GM12873 (cell line): ENCODE measurements at regions not wholly inside any gene's neighbourhood (a gene's known extent, or its start where the extent isn't known, plus 50 kb on each side); places are given as distances from the start of the nearest gene placed in this dataset.

Experiments
- CTCF ChIP-seq: IDR thresholded peaks from 2 replicates; pipeline ENCODE4 v1.5.1; 2012; ENCODE audit warnings: low read depth, mild to moderate bottlenecking, moderate library complexity, low read length, control low read depth; ENCODE audit not compliant: insufficient read depth; ENCODE audit errors: missing control alignments

DNA sequence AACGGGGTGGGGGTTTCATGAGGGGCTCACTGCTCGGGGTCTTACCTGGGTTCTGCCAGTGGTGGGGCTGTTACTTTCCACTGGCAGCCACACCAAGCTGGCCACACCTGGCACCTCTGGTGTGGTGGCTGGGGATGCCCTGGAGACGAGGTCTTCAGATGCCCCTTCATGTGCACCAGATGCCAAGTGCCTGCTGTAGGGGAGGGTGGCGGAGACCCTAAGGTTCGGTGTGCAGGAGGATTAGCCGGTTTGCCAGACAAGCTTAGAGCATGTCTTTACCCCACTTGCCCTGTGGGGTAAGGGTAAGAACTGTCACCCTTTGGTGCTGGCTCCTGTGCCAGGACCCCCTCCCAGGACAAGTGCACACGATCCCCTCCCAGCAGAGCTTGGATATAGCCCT, 188.3 kb downstream of the TJP1 start:
- no peak for TF ChIP-seq CTCF

- TF ChIP-seq CTCF, result no peak
These were observed 189.4 kb downstream of the TJP1 start for GRCh38 chr15:29632671-29633406.

DNA sequence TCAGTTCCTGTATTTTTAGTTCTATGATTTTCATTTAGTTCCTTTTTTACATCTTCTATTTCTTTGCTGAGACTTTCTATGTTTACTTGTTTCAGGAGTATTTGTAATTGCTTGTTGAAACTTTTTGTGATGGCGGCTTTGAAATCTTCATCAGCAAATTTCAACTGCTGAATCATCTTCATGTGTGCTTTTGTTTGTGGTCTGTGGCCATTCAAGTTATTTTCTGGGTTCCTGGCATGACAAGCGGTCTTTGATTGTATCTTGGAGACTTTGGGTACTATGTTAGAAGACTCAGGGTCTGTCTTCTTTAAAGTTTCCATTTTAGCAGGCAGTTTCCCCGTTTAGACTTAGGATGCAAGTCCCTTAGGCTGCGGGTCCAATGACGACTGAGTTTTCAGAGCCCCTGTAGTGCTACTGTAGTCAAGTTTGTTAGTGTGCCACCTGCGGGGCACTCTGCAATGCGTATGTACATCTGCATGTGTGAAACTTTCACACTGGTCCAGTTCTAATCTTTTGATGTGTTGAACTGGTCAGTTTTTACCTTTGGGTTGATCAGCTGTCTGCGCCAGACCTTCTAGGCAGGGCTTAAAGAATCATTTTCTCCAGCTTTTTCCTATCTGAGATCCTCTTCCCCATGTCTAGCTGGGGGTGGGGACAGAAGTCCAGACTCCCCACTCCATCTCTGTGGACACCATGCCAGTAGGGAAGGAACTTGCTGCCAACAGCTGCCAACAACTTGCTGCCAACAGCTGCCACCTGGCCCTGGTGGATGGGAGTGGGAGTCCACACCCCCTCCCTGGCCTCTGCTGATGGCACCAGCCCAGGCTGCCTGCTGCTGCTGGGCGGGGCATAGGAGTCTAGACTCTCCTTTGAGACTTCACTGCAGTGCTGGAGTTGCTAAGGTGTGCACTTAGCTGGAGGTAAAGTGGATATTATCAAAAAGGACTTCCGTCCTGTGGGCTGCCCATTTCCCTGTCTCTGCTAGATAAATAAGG, 190.9 kb downstream of the TJP1 start:
- TF ChIP-seq CTCF, result no peak

- no peak for TF ChIP-seq CTCF
These were observed 198.0 kb downstream of the TJP1 start for GRCh38 chr15:29624271-29624670.

- no peak for TF ChIP-seq CTCF
These were observed 199.1 kb downstream of the TJP1 start for GRCh38 chr15:29623116-29623639.

DNA sequence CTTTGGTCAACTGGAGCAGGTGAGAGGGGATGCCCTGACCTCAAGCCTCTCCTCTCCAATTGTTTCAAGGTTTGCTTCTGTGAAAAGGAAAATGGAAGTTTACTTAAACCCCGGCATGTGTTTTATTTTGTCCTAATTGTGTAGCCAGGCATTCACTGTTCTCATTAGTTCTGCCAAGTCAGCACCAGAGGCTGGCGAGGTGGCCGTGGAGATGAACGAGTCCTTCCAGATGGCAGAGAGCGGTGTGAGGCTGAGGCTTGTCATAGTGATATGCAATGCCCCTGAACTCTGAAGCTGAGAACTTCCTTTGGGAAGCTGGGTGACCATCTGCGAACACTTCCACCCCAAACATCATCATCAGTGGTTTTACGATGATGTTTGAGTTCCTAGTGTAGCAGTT, 199.6 kb downstream of the TJP1 start:
- no peak for TF ChIP-seq CTCF

GRCh38 chr15:29621616-29622015, 200.7 kb downstream of the TJP1 start:
- TF ChIP-seq CTCF, result no peak
